CD14-positive monocyte (primary cell): ENCODE measurements at regions not wholly inside any gene's neighbourhood (a gene's known extent, or its start where the extent isn't known, plus 50 kb on each side); places are given as distances from the start of the nearest gene placed in this dataset.

Experiments
- DNase-seq, 3 donors: peaks; one replicate each; pipeline ENCODE4 v3.0.0-alpha.2; 2011 to 2022
- H2AFZ ChIP-seq: 2 replicates; pipeline ENCODE4 v1.6.0; 2012; ENCODE audit warnings: mild to moderate bottlenecking, low read depth, low read length, inconsistent platforms; ENCODE audit not compliant: insufficient read depth, poor library complexity, severe bottlenecking
- H3K27ac ChIP-seq, 2 donors: 1 replicate in 1 of 2; 2 replicates in 1 of 2; pipeline ENCODE4 v1.5.1; 2012 to 2013; ENCODE audit warnings: low read length in 2 of 2, control low read depth in 1 of 2, inconsistent platforms in 1 of 2, low read depth in 1 of 2, mild to moderate bottlenecking in 1 of 2
- H3K27me3 ChIP-seq, 2 donors: one replicate each; pipeline versions ENCODE4 v1.6.0 to v1.6.1; 2011 to 2013; ENCODE audit warnings: low read length in 2 of 2; ENCODE audit not compliant: control insufficient read depth in 2 of 2, insufficient read depth in 2 of 2
- H3K36me3 ChIP-seq, 2 donors: replicated peaks in 1 of 2; 1 replicate in 1 of 2; 2 replicates in 1 of 2; pipeline versions ENCODE4 v1.5.1 to v1.6.1; 2012 to 2013; ENCODE audit warnings: low read length in 2 of 2, control low read depth in 1 of 2, inconsistent platforms in 1 of 2, mild to moderate bottlenecking in 1 of 2; ENCODE audit not compliant: insufficient read depth in 2 of 2, control insufficient read depth in 1 of 2
- H3K4me1 ChIP-seq, 2 donors: 1 replicate in 1 of 2; 2 replicates in 1 of 2; pipeline versions ENCODE4 v1.5.1 to v1.6.1; 2012 to 2013; ENCODE audit warnings: low read length in 2 of 2, control low read depth in 1 of 2, inconsistent platforms in 1 of 2, mild to moderate bottlenecking in 1 of 2, moderate library complexity in 1 of 2; ENCODE audit not compliant: insufficient read depth in 2 of 2, control insufficient read depth in 1 of 2
- H3K4me2 ChIP-seq: replicated peaks from 2 replicates; pipeline ENCODE3; 2012; ENCODE audit warnings: low read length, moderate library complexity, mild to moderate bottlenecking; ENCODE audit not compliant: poor library complexity, severe bottlenecking; ENCODE audit errors: extremely low read depth
- H3K4me3 ChIP-seq, 3 experiments: fragments of 200-600 bp in 1 of 3; sonication (generic) in 1 of 3; replicated peaks in 1 of 3; 1 replicate in 2 of 3; 2 replicates in 1 of 3; pipeline ENCODE4 v1.5.1; 2011 to 2013; ENCODE audit warnings: low read length in 3 of 3, mild to moderate bottlenecking in 3 of 3, control low read depth in 2 of 3, low read depth in 2 of 3, inconsistent platforms in 1 of 3, moderate library complexity in 1 of 3
- H3K79me2 ChIP-seq: 2 replicates; pipeline ENCODE4 v1.6.0; 2012; ENCODE audit warnings: mild to moderate bottlenecking, control low read depth, inconsistent platforms, low read length, moderate library complexity; ENCODE audit not compliant: insufficient read depth
- H3K9ac ChIP-seq: 2 replicates; pipeline ENCODE4 v1.6.0; 2017; ENCODE audit warnings: low read length, mild to moderate bottlenecking; ENCODE audit not compliant: insufficient read depth, poor library complexity, severe bottlenecking
- H3K9me3 ChIP-seq, 2 donors: replicated peaks in 1 of 2; 1 replicate in 1 of 2; 2 replicates in 1 of 2; pipeline versions ENCODE4 v1.5.1 to v1.6.1; 2012 to 2013; ENCODE audit warnings: low read length in 2 of 2, control low read depth in 1 of 2; ENCODE audit not compliant: control insufficient read depth in 1 of 2, insufficient read depth in 1 of 2
- H4K20me1 ChIP-seq: 2 replicates; pipeline ENCODE4 v1.6.0; 2012; ENCODE audit warnings: mild to moderate bottlenecking, low read length, control low read depth, moderate library complexity; ENCODE audit not compliant: insufficient read depth
- H3K27ac Mint-ChIP-seq, 7 donors: one replicate each; pipeline ENCODE4 v1.8.0; 2020; ENCODE audit warnings: mild to moderate bottlenecking in 7 of 7, mixed read lengths in 7 of 7, moderate library complexity in 6 of 7, inconsistent platforms in 2 of 7
- H3K27me3 Mint-ChIP-seq, 3 donors: one replicate each; pipeline ENCODE4 v1.8.0; 2021 to 2022; ENCODE audit warnings: low read depth in 3 of 3, mild to moderate bottlenecking in 3 of 3, mixed read lengths in 3 of 3, moderate library complexity in 3 of 3, inconsistent platforms in 1 of 3
- H3K36me3 Mint-ChIP-seq, 2 donors: one replicate each; pipeline ENCODE4 v1.8.0; 2020; ENCODE audit warnings: mixed read lengths in 2 of 2, inconsistent platforms in 1 of 2, mild to moderate bottlenecking in 1 of 2
- H3K4me1 Mint-ChIP-seq: one replicate; pipeline ENCODE4 v1.8.0; 2020; ENCODE audit warnings: mild to moderate bottlenecking, mixed read lengths
- H3K4me3 Mint-ChIP-seq, 2 donors: one replicate each; pipeline ENCODE4 v1.8.0; 2020; ENCODE audit warnings: mild to moderate bottlenecking in 2 of 2, mixed read lengths in 2 of 2, moderate library complexity in 1 of 2
- H3K9me3 Mint-ChIP-seq, 7 donors: one replicate each; pipeline ENCODE4 v1.8.0; 2020 to 2022; ENCODE audit warnings: mixed read lengths in 7 of 7, mild to moderate bottlenecking in 6 of 7, moderate library complexity in 6 of 7, inconsistent platforms in 2 of 7
- WGBS: methylation state at CpG from one replicate; pipeline ENCODE4 v1.1.5; 2013; ENCODE audit warnings: missing lambda C conversion rate; ENCODE audit not compliant: insufficient coverage; 5-methylcytosine and 5-hydroxymethylcytosine counted together
- intact Hi-C, 2 donors: fragments of 100-400 bp; cut with micrococcal nuclease; formaldehyde crosslinking; loops; one replicate each; pipeline versions ENCODE4 v1.15.0 to v1.15.1; 2023
- TF ChIP-seq, protein P1 (sequence below): fragments of 200-600 bp; IDR thresholded peaks from one replicate; pipeline ENCODE4 v1.8.0; 2022; ENCODE audit warnings: antibody characterized with exemption, mild to moderate bottlenecking

DNA sequence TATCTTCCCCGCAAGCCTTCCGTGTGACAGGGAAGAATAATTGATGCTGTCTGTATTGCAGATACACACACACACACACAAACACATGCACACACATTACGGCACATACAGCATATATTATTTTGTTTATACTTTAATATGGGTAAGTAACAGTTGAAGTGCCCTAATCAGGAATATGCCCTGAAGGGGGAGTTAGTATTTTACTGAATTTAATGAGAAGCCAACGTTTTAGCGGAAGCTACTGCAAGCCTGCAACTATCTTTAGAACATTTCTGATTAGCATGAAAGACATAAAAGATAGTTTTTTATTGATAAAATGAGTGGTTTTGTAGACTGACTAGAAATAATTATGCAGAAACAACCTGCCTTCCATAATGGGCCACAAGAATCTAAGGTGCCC is 296.6 kb upstream of the SLCO3A1 start:
- Histone ChIP-seq H3K9ac (no peak overlapping the region), H3K4me1 (no peaks in the 10 kb centered on the region), H3K79me2 (no peaks in the 10 kb centered on the region), H3K9me3 (no peaks in the 10 kb centered on the region), H3K27me3 (no peaks in the 10 kb centered on the region), H3K36me3 (no peaks in the 10 kb centered on the region), H3K27ac (no peak overlapping the region), H2AFZ (no peak overlapping the region), H3K4me2 (no peak overlapping the region), H3K4me3 (no peak overlapping the region), H4K20me1 (no peaks in the 10 kb centered on the region)
- no peak overlapping the region for H3K27ac Mint-ChIP-seq
- no peak for DNase-seq
- no peaks in the 10 kb centered on the region for H3K36me3 Mint-ChIP-seq
- no peaks in the 10 kb centered on the region for H3K4me1 Mint-ChIP-seq
- WGBS: 70% methylated on average over 2 of the region's 5 CpGs
- H3K9me3 Mint-ChIP-seq: peaks cover 0 to 4% (median 2%) of the 10 kb centered on the region in 7 donors
- H3K4me3 Mint-ChIP-seq: no peak overlapping the region
- intact Hi-C loops: no loop called here
- TF ChIP-seq, protein P1, sequence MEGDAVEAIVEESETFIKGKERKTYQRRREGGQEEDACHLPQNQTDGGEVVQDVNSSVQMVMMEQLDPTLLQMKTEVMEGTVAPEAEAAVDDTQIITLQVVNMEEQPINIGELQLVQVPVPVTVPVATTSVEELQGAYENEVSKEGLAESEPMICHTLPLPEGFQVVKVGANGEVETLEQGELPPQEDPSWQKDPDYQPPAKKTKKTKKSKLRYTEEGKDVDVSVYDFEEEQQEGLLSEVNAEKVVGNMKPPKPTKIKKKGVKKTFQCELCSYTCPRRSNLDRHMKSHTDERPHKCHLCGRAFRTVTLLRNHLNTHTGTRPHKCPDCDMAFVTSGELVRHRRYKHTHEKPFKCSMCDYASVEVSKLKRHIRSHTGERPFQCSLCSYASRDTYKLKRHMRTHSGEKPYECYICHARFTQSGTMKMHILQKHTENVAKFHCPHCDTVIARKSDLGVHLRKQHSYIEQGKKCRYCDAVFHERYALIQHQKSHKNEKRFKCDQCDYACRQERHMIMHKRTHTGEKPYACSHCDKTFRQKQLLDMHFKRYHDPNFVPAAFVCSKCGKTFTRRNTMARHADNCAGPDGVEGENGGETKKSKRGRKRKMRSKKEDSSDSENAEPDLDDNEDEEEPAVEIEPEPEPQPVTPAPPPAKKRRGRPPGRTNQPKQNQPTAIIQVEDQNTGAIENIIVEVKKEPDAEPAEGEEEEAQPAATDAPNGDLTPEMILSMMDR: no peak
- H3K27me3 Mint-ChIP-seq: no peaks in the 10 kb centered on the region

DNA sequence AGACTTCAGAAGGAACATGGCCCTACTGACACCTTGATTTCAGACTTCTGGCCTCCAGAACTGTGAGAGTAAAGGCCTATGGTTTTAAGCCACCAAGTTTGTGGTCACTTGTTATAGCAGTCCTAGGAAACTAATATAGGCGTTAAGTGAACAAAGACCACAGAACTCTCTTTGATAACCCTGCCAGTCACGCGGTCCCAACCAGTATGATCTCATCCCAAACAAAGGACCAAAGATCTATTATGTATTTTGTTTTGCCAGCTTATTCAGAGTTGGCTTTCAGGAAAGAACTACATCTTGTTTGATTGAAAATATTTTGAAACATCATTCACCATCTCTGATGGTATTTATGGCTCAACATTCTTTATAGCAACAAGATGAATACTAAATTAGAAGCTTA is 294.4 kb upstream of the SLCO3A1 start:
- intact Hi-C loops: no loop called here
- DNase-seq: no peak
- no peak overlapping the region for H2AFZ ChIP-seq
- no peaks in the 10 kb centered on the region for H3K4me1 ChIP-seq
- Mint-ChIP-seq H3K27ac (no peak overlapping the region), H3K36me3 (no peaks in the 10 kb centered on the region), H3K4me3 (no peak overlapping the region), H3K4me1 (no peaks in the 10 kb centered on the region), H3K27me3 (peaks cover 0 to 3% (median 0%) of the 10 kb centered on the region in 3 donors), H3K9me3 (peaks cover 0 to 4% (median 0%) of the 10 kb centered on the region in 7 donors)
- no peaks in the 10 kb centered on the region for H3K9me3 ChIP-seq
- no peaks in the 10 kb centered on the region for H4K20me1 ChIP-seq
- H3K4me2 ChIP-seq: no peak overlapping the region
- H3K27me3 ChIP-seq: no peaks in the 10 kb centered on the region
- no peaks in the 10 kb centered on the region for H3K79me2 ChIP-seq
- H3K27ac ChIP-seq: no peak overlapping the region
- H3K36me3 ChIP-seq: no peaks in the 10 kb centered on the region
- TF ChIP-seq, protein P1: no peak
- no peak overlapping the region for H3K9ac ChIP-seq
- WGBS: no CpG with 5 or more reads among the region's 3 CpGs
- H3K4me3 ChIP-seq: no peak overlapping the region
